ENCODE measurements at regions not wholly inside any gene's neighbourhood (a gene's known extent, or its start where the extent isn't known, plus 50 kb on each side); places are given as distances from the start of the nearest gene placed in this dataset.

DNA sequence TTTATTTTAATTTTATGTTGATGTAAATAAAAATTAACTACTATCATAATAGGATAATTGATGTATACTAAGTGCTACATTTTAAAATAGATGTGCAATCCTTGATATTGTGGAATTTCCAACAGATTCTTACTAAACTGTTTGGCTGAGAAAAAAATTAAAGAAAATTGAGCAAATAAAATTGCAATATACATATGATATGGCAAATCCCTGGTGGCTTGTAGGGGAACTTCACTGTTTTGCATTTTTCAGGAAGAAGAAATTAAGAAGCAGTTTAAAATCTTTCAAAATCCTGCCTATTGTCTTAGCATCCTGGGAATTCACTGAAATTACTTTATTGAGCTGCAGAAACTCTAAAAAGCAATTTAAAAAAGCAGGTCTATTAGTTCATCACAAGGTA lies 191.4 kb upstream of the ADGRB3 start (continued):
- TF ChIP-seq, protein P1, sequence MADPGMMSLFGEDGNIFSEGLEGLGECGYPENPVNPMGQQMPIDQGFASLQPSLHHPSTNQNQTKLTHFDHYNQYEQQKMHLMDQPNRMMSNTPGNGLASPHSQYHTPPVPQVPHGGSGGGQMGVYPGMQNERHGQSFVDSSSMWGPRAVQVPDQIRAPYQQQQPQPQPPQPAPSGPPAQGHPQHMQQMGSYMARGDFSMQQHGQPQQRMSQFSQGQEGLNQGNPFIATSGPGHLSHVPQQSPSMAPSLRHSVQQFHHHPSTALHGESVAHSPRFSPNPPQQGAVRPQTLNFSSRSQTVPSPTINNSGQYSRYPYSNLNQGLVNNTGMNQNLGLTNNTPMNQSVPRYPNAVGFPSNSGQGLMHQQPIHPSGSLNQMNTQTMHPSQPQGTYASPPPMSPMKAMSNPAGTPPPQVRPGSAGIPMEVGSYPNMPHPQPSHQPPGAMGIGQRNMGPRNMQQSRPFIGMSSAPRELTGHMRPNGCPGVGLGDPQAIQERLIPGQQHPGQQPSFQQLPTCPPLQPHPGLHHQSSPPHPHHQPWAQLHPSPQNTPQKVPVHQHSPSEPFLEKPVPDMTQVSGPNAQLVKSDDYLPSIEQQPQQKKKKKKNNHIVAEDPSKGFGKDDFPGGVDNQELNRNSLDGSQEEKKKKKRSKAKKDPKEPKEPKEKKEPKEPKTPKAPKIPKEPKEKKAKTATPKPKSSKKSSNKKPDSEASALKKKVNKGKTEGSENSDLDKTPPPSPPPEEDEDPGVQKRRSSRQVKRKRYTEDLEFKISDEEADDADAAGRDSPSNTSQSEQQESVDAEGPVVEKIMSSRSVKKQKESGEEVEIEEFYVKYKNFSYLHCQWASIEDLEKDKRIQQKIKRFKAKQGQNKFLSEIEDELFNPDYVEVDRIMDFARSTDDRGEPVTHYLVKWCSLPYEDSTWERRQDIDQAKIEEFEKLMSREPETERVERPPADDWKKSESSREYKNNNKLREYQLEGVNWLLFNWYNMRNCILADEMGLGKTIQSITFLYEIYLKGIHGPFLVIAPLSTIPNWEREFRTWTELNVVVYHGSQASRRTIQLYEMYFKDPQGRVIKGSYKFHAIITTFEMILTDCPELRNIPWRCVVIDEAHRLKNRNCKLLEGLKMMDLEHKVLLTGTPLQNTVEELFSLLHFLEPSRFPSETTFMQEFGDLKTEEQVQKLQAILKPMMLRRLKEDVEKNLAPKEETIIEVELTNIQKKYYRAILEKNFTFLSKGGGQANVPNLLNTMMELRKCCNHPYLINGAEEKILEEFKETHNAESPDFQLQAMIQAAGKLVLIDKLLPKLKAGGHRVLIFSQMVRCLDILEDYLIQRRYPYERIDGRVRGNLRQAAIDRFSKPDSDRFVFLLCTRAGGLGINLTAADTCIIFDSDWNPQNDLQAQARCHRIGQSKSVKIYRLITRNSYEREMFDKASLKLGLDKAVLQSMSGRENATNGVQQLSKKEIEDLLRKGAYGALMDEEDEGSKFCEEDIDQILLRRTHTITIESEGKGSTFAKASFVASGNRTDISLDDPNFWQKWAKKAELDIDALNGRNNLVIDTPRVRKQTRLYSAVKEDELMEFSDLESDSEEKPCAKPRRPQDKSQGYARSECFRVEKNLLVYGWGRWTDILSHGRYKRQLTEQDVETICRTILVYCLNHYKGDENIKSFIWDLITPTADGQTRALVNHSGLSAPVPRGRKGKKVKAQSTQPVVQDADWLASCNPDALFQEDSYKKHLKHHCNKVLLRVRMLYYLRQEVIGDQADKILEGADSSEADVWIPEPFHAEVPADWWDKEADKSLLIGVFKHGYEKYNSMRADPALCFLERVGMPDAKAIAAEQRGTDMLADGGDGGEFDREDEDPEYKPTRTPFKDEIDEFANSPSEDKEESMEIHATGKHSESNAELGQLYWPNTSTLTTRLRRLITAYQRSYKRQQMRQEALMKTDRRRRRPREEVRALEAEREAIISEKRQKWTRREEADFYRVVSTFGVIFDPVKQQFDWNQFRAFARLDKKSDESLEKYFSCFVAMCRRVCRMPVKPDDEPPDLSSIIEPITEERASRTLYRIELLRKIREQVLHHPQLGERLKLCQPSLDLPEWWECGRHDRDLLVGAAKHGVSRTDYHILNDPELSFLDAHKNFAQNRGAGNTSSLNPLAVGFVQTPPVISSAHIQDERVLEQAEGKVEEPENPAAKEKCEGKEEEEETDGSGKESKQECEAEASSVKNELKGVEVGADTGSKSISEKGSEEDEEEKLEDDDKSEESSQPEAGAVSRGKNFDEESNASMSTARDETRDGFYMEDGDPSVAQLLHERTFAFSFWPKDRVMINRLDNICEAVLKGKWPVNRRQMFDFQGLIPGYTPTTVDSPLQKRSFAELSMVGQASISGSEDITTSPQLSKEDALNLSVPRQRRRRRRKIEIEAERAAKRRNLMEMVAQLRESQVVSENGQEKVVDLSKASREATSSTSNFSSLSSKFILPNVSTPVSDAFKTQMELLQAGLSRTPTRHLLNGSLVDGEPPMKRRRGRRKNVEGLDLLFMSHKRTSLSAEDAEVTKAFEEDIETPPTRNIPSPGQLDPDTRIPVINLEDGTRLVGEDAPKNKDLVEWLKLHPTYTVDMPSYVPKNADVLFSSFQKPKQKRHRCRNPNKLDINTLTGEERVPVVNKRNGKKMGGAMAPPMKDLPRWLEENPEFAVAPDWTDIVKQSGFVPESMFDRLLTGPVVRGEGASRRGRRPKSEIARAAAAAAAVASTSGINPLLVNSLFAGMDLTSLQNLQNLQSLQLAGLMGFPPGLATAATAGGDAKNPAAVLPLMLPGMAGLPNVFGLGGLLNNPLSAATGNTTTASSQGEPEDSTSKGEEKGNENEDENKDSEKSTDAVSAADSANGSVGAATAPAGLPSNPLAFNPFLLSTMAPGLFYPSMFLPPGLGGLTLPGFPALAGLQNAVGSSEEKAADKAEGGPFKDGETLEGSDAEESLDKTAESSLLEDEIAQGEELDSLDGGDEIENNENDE (IDR thresholded peaks at IDR 0.05; ENCODE audit: insufficient replicate concordance, low read length), result no peak

All from H1 (cell line).